IPS DF 6.9 (cell line): ENCODE measurements at regions not wholly inside any gene's neighbourhood (a gene's known extent, or its start where the extent isn't known, plus 50 kb on each side); places are given as distances from the start of the nearest gene placed in this dataset.

Experiments
- DNase-seq: peaks from one replicate; pipeline ENCODE4 v3.0.0-alpha.2; 2013; ENCODE audit warnings: low read depth, low spot score
- H3K27ac ChIP-seq: one replicate; pipeline ENCODE4 v1.5.1; 2013; ENCODE audit warnings: low read length, control low read depth
- H3K27me3 ChIP-seq: 2 replicates; pipeline ENCODE4 v1.6.1; 2013; ENCODE audit warnings: mild to moderate bottlenecking, low read length; ENCODE audit not compliant: control insufficient read depth, insufficient read depth
- H3K36me3 ChIP-seq: 2 replicates; pipeline ENCODE4 v1.6.1; 2013; ENCODE audit warnings: low read length; ENCODE audit not compliant: control insufficient read depth, insufficient read depth
- H3K4me1 ChIP-seq: 2 replicates; pipeline ENCODE4 v1.6.1; 2013; ENCODE audit warnings: low read length; ENCODE audit not compliant: control insufficient read depth, insufficient read depth
- H3K4me3 ChIP-seq: 2 replicates; pipeline ENCODE4 v1.5.1; 2013; ENCODE audit warnings: mild to moderate bottlenecking, low read length
- H3K9me3 ChIP-seq: 2 replicates; pipeline ENCODE4 v1.6.1; 2013; ENCODE audit warnings: low read length, inconsistent platforms; ENCODE audit not compliant: control insufficient read depth, insufficient read depth
- WGBS: extraction: QIAGEN DNeasy Blood & Tissue Kit; methylation state at CpG from one replicate; pipeline ENCODE4 v1.1.7; 2013; ENCODE audit warnings: mixed read lengths, missing lambda C conversion rate; ENCODE audit not compliant: insufficient read length, insufficient coverage; 5-methylcytosine and 5-hydroxymethylcytosine counted together

GRCh38 chr20:11140359-11140758 lies 466.6 kb upstream of the JAG1 start:
- Histone ChIP-seq H3K9me3 (no peaks in the 10 kb centered on the region), H3K27me3 (no peaks in the 10 kb centered on the region), H3K4me3 (no peak overlapping the region), H3K4me1 (no peaks in the 10 kb centered on the region), H3K36me3 (no peaks in the 10 kb centered on the region), H3K27ac (no peak overlapping the region)
- no peak for DNase-seq
- 100% methylated on average over 1 of the region's 3 CpGs for WGBS

- no peaks in the 10 kb centered on the region for H3K27me3 ChIP-seq
- WGBS: no CpG with 5 or more reads among the region's 2 CpGs
- no peak for DNase-seq
- H3K4me3 ChIP-seq: no peak overlapping the region
- H3K36me3 ChIP-seq: no peaks in the 10 kb centered on the region
- no peaks in the 10 kb centered on the region for H3K9me3 ChIP-seq
- H3K27ac ChIP-seq: no peak overlapping the region
- no peaks in the 10 kb centered on the region for H3K4me1 ChIP-seq
Measured at GRCh38 chr20:11143481-11143880, 469.7 kb upstream of the JAG1 start.

GRCh38 chr20:11144114-11144950 lies 470.5 kb upstream of the JAG1 start:
- H3K9me3 ChIP-seq: no peaks in the 10 kb centered on the region
- no peaks in the 10 kb centered on the region for H3K4me1 ChIP-seq
- DNase-seq: no peak
- no peak overlapping the region for H3K4me3 ChIP-seq
- WGBS: no CpG with 5 or more reads among the region's 10 CpGs
- H3K27ac ChIP-seq: no peak overlapping the region
- no peaks in the 10 kb centered on the region for H3K27me3 ChIP-seq
- no peaks in the 10 kb centered on the region for H3K36me3 ChIP-seq

- WGBS: no CpG with 5 or more reads among the region's 3 CpGs
- no peak overlapping the region for H3K4me3 ChIP-seq
- no peak overlapping the region for H3K27ac ChIP-seq
Measured at GRCh38 chr20:11145616-11146015, 471.8 kb upstream of the JAG1 start.

DNA sequence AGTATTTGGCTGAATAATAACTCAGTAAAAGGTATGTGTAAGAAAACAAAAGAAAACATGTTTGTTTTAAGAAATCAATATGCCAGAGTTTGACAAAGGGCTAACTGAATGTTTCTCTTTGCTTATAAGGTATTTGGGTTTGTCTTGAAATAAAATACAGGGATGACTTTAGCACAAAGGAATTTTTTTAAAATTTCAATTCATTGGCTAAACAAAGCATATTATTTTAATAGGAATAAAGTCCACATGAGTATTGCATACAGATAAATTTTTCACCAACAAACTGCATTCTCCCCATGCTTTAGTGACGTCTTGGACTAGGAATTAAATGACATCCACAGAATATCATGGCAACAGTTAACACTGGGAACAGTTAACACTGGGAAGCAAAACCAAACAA lies 480.0 kb upstream of the JAG1 start:
- H3K36me3 ChIP-seq: no peaks in the 10 kb centered on the region
- no peaks in the 10 kb centered on the region for H3K4me1 ChIP-seq
- H3K9me3 ChIP-seq: no peaks in the 10 kb centered on the region
- WGBS: no CpG with 5 or more reads among the region's 1 CpG
- no peaks in the 10 kb centered on the region for H3K27me3 ChIP-seq
- no peak overlapping the region for H3K27ac ChIP-seq
- no peak overlapping the region for H3K4me3 ChIP-seq
- no peak for DNase-seq

More at GRCh38 chr20:11145616-11146015, 471.8 kb upstream of the JAG1 start:
- no peak for DNase-seq
- H3K27me3 ChIP-seq: no peaks in the 10 kb centered on the region
- H3K4me1 ChIP-seq: no peaks in the 10 kb centered on the region
- H3K9me3 ChIP-seq: no peaks in the 10 kb centered on the region
- no peaks in the 10 kb centered on the region for H3K36me3 ChIP-seq

GRCh38 chr20:11155156-11155756 lies 481.5 kb upstream of the JAG1 start:
- Histone ChIP-seq H3K9me3 (no peaks in the 10 kb centered on the region), H3K27me3 (no peaks in the 10 kb centered on the region), H3K27ac (no peak overlapping the region), H3K36me3 (no peaks in the 10 kb centered on the region), H3K4me1 (no peaks in the 10 kb centered on the region), H3K4me3 (no peak overlapping the region)
- WGBS: no CpG with 5 or more reads among the region's 1 CpG
- no peak for DNase-seq

DNA sequence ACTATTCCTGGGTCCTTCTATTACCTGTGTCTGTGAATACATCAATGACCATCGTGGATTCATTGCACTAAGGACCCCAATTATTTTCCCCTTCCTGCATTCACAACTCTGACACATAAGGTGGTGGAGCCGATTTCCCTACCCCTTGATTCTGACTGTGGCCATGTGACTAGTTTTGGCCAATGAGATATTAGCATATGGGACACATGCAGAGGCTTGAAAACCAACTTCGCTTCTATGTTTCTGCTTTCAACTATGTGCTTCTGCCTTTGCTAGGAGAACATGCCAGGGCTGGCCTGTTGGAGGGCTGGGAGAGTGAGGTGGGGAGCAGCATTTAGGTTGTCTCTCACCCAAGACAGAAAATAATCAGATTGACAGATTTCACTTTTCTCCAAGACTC lies 483.1 kb upstream of the JAG1 start:
- WGBS: no CpG with 5 or more reads among the region's 3 CpGs
- H3K9me3 ChIP-seq: no peaks in the 10 kb centered on the region
- H3K4me3 ChIP-seq: no peak overlapping the region
- H3K27me3 ChIP-seq: no peaks in the 10 kb centered on the region
- no peaks in the 10 kb centered on the region for H3K36me3 ChIP-seq
- H3K27ac ChIP-seq: no peak overlapping the region
- no peak for DNase-seq
- no peaks in the 10 kb centered on the region for H3K4me1 ChIP-seq

GRCh38 chr20:11158146-11158545 lies 484.3 kb upstream of the JAG1 start:
- WGBS: no CpG with 5 or more reads among the region's 2 CpGs

GRCh38 chr20:11158589-11158988 lies 484.8 kb upstream of the JAG1 start:
- H3K27ac ChIP-seq: no peak overlapping the region
- H3K4me1 ChIP-seq: no peaks in the 10 kb centered on the region
- no peaks in the 10 kb centered on the region for H3K9me3 ChIP-seq
- H3K27me3 ChIP-seq: no peaks in the 10 kb centered on the region
- no CpG with 5 or more reads among the region's 2 CpGs for WGBS
- no peak overlapping the region for H3K4me3 ChIP-seq
- no peak for DNase-seq
- H3K36me3 ChIP-seq: no peaks in the 10 kb centered on the region

More at GRCh38 chr20:11158146-11158545, 484.3 kb upstream of the JAG1 start:
- H3K4me1 ChIP-seq: no peaks in the 10 kb centered on the region
- no peaks in the 10 kb centered on the region for H3K9me3 ChIP-seq
- no peak overlapping the region for H3K27ac ChIP-seq
- H3K27me3 ChIP-seq: no peaks in the 10 kb centered on the region
- no peaks in the 10 kb centered on the region for H3K36me3 ChIP-seq
- DNase-seq: no peak
- no peak overlapping the region for H3K4me3 ChIP-seq

DNA sequence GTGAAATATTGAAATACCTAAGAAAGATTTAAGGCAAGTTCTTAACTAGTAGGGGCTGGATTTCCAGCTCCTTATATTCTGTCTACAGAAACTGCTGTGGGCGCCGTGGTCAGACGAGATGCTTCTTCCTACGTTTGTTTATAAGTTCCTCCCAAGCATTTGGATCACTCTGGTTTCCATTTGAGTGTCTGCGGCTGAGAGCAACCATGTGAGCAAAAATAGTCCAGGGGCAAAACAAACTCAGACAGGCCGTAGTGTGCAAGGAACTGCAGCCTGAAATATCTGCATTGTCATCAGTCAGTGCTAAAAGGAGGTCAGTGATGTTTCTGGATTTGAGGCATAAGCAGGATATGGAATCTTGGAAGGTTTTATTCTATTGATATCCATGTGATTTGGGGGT lies 485.9 kb upstream of the JAG1 start:
- no peak for DNase-seq
- Histone ChIP-seq H3K4me3 (no peak overlapping the region), H3K27me3 (no peaks in the 10 kb centered on the region), H3K9me3 (no peaks in the 10 kb centered on the region), H3K4me1 (no peaks in the 10 kb centered on the region), H3K27ac (no peak overlapping the region), H3K36me3 (no peaks in the 10 kb centered on the region)
- no CpG with 5 or more reads among the region's 6 CpGs for WGBS
